ENCODE measurements at regions not wholly inside any gene's neighbourhood (a gene's known extent, or its start where the extent isn't known, plus 50 kb on each side); places are given as distances from the start of the nearest gene placed in this dataset.
"Not testable (repeated sequence)": the region's sequence is repeated elsewhere in the genome, so short reads cannot be mapped to it uniquely, and the experiment has no call there.

- no peaks in the 10 kb centered on the region for H3K36me3 ChIP-seq (ENCODE audit: control insufficient read depth, insufficient read depth, low read length)
- DNase-seq = no peak
- H3K4me3 ChIP-seq (ENCODE audit: low read length) = no peak overlapping the region
- no peak overlapping the region for H3K27ac ChIP-seq (ENCODE audit: low read length)
- WGBS (ENCODE audit: insufficient coverage, low lambda C conversion rate) = no CpG with 5 or more reads among the region's 1 CpG
- H3K27me3 ChIP-seq (ENCODE audit: control insufficient read depth, insufficient read depth, low read length) = no peaks in the 10 kb centered on the region
- H3K4me1 ChIP-seq (ENCODE audit: control insufficient read depth, insufficient read depth, low read length) = no peaks in the 10 kb centered on the region
- H3K9me3 ChIP-seq (ENCODE audit: control insufficient read depth, low read depth, low read length) = no peaks in the 10 kb centered on the region
These were observed 143.5 kb downstream of the TPBG start for GRCh38 chr6:82507112-82507511.

DNA sequence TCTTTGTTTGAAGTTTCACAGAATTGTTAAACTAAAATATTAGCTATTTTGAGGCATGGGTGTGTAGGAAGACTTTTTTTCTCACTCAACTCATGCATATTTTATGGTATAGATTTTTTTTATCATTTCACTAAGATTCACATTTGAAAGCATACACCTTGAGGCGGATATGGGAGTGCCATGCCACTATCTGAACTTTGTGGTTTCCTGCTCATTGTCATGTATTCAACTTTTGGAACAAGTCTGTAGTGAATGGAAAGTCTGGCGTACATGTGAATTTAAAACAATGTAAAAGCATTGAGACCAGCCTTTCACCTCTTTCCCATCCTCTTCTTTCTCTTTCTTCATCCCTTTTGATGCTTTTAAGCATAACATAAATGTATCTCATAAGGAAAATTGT is 147.9 kb downstream of the TPBG start:
- no peaks in the 10 kb centered on the region for H3K27me3 ChIP-seq (ENCODE audit: control insufficient read depth, insufficient read depth, low read length)
- no peak for DNase-seq
- H3K9me3 ChIP-seq (ENCODE audit: control insufficient read depth, low read depth, low read length) = no peaks in the 10 kb centered on the region
- no peak overlapping the region for H3K27ac ChIP-seq (ENCODE audit: low read length)
- H3K36me3 ChIP-seq (ENCODE audit: control insufficient read depth, insufficient read depth, low read length) = no peaks in the 10 kb centered on the region
- no peak overlapping the region for H3K4me3 ChIP-seq (ENCODE audit: low read length)
- whole genome bisulfite sequencing (ENCODE audit: insufficient coverage, low lambda C conversion rate) = no CpG with 5 or more reads among the region's 2 CpGs
- H3K4me1 ChIP-seq (ENCODE audit: control insufficient read depth, insufficient read depth, low read length) = no peaks in the 10 kb centered on the region

DNA sequence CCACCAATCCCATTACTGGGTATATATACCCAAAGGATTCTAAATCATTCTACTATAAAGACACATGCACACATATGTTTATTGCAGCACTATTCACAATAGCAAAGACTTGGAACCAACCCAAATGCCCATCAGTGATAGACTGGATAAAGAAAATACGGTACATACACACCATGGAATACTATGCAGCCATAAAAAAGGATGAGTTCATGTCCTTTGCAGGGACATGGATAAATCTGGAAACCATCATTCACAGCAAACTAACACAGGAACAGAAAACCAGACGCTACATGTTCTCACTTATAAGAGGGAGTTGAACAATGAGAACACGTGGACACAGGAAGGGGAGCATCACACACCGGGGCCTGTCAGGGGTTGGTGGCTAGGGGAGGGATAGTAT is 154.3 kb downstream of the TPBG start:
- DNase-seq; H3K27ac ChIP-seq (ENCODE audit: low read length); H3K9me3 ChIP-seq (ENCODE audit: control insufficient read depth, low read depth, low read length); H3K27me3 ChIP-seq (ENCODE audit: control insufficient read depth, insufficient read depth, low read length); H3K4me3 ChIP-seq (ENCODE audit: low read length); H3K36me3 ChIP-seq (ENCODE audit: control insufficient read depth, insufficient read depth, low read length); H3K4me1 ChIP-seq (ENCODE audit: control insufficient read depth, insufficient read depth, low read length): not testable (repeated sequence)
- WGBS (ENCODE audit: insufficient coverage, low lambda C conversion rate) = no CpG with 5 or more reads among the region's 4 CpGs

DNA sequence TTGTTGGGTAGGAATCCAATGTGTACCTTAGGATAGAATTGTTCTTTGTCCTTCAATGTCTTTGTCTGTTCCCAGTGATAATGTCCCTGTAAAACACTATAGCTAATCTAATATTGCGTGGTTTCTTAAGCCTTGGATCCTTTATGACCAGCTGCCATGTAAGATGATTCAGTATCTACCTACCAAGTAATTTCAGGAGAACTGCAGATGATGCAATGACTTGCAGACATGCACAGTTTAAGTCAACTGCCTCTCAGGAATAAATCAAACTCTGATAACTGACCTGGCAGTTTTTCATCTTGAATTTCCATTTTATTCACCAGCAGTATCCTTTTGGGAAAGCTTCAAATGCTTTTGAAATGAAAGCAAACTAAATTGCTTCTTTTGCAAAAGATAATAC is 157.8 kb downstream of the TPBG start:
- Histone ChIP-seq H3K27me3 (ENCODE audit: control insufficient read depth, insufficient read depth, low read length) (no peaks in the 10 kb centered on the region), H3K27ac (ENCODE audit: low read length) (no peak overlapping the region), H3K4me1 (ENCODE audit: control insufficient read depth, insufficient read depth, low read length) (no peaks in the 10 kb centered on the region), H3K36me3 (ENCODE audit: control insufficient read depth, insufficient read depth, low read length) (no peaks in the 10 kb centered on the region), H3K9me3 (ENCODE audit: control insufficient read depth, low read depth, low read length) (no peaks in the 10 kb centered on the region), H3K4me3 (ENCODE audit: low read length) (no peak overlapping the region)
- no peak for DNase-seq
- WGBS (ENCODE audit: insufficient coverage, low lambda C conversion rate) = no CpG with 5 or more reads among the region's 1 CpG

DNA sequence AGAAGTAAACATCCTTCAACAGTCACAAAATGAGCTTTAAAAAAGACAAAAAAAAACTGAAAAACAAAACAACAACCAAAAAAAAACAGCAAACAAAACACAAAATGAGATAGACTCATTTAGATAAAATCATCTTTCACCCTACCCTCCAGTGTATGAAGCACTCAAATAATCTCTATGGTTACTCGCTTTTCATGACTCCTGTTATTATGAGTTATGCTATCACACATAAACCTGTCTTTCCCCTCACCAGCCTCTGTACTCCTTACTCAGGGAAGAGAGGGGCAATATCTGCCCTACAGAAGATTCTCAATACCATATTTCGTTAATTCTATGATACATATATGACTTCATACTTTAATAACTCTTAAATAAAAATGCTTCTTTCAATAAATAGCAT is 158.2 kb downstream of the TPBG start:
- H3K9me3 ChIP-seq (ENCODE audit: control insufficient read depth, low read depth, low read length) = no peaks in the 10 kb centered on the region
- H3K27me3 ChIP-seq (ENCODE audit: control insufficient read depth, insufficient read depth, low read length) = no peaks in the 10 kb centered on the region
- no peaks in the 10 kb centered on the region for H3K4me1 ChIP-seq (ENCODE audit: control insufficient read depth, insufficient read depth, low read length)
- WGBS (ENCODE audit: insufficient coverage, low lambda C conversion rate) = 86% methylated on average over 1 of the region's 2 CpGs
- H3K4me3 ChIP-seq (ENCODE audit: low read length) = no peak overlapping the region
- no peak for DNase-seq
- no peak overlapping the region for H3K27ac ChIP-seq (ENCODE audit: low read length)
- no peaks in the 10 kb centered on the region for H3K36me3 ChIP-seq (ENCODE audit: control insufficient read depth, insufficient read depth, low read length)

DNA sequence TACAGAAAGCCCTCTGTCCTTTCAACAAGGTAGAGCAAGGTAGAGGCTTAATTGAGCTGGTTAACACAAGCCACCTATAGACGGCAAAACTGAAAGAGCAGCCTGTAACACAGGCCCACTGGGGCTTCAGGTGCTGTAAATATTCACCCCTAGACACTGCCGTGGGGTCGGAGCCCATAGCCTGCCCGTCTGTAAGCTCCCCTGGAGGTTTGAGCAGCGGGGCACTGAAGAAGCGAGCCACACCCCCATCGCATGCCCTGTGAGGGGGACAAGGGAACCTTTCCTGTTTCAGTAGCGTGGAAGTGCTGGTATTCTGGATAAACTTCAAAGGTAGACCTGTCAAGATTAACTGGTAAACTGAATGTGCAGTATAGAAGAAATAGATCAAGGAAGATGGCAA is 160.4 kb downstream of the TPBG start:
- Histone ChIP-seq H3K36me3 (ENCODE audit: control insufficient read depth, insufficient read depth, low read length) (no peaks in the 10 kb centered on the region), H3K4me1 (ENCODE audit: control insufficient read depth, insufficient read depth, low read length) (no peaks in the 10 kb centered on the region)
- WGBS (ENCODE audit: insufficient coverage, low lambda C conversion rate) = 86% methylated on average over 1 of the region's 8 CpGs

DNA sequence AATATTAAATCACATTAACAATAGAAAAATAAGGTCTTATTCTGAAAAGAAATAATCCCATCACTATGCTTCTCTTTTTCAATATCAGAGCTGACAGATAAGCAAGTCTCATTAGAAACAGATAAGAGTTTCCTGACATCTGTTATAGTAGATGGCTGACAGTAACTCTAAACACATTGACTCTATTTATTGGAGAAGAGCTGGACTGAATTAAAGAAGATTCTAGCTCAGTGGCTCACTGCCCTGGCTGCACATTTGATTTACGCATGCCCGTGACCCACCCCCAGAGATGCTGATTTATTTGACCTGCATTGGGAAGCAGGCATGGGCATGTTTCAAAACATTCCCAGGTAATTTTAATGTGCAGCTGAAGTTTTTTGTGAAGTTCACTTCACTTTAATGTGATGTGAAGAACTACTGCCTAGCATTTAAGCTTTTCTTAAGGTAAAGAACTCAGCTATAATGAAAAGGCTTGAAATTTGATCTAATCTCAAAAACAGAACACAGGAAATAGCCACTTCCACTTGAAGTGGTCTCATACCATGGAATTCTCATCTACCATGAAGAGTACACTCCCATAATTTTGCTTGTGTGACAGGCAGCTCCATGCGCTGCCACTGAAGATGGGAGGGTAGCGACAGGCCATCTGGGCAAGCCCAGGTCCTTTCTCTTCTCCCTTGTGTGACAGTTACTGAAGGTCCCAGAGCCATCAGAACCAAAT is 162.3 kb downstream of the TPBG start:
- no peak for DNase-seq
- no CpG with 5 or more reads among the region's 4 CpGs for WGBS (ENCODE audit: insufficient coverage, low lambda C conversion rate)
- H3K4me1 ChIP-seq (ENCODE audit: control insufficient read depth, insufficient read depth, low read length) = no peaks in the 10 kb centered on the region

More for the DNA sequence above, 160.4 kb downstream of the TPBG start:
- Histone ChIP-seq H3K9me3 (ENCODE audit: control insufficient read depth, low read depth, low read length) (no peaks in the 10 kb centered on the region), H3K27ac (ENCODE audit: low read length) (no peak overlapping the region), H3K27me3 (ENCODE audit: control insufficient read depth, insufficient read depth, low read length) (no peaks in the 10 kb centered on the region), H3K4me3 (ENCODE audit: low read length) (no peak overlapping the region)
- DNase-seq = no peak

GRCh38 chr6:82529960-82530460 is 166.4 kb downstream of the TPBG start:
- not testable (repeated sequence) for H3K27ac ChIP-seq (ENCODE audit: low read length); H3K9me3 ChIP-seq (ENCODE audit: control insufficient read depth, low read depth, low read length); H3K36me3 ChIP-seq (ENCODE audit: control insufficient read depth, insufficient read depth, low read length); H3K4me3 ChIP-seq (ENCODE audit: low read length); H3K4me1 ChIP-seq (ENCODE audit: control insufficient read depth, insufficient read depth, low read length); DNase-seq; H3K27me3 ChIP-seq (ENCODE audit: control insufficient read depth, insufficient read depth, low read length)
- no CpG with 5 or more reads among the region's 2 CpGs for WGBS (ENCODE audit: insufficient coverage, low lambda C conversion rate)

More for the DNA sequence above, 162.3 kb downstream of the TPBG start:
- Histone ChIP-seq H3K27ac (ENCODE audit: low read length) (no peak overlapping the region), H3K36me3 (ENCODE audit: control insufficient read depth, insufficient read depth, low read length) (no peaks in the 10 kb centered on the region), H3K9me3 (ENCODE audit: control insufficient read depth, low read depth, low read length) (no peaks in the 10 kb centered on the region), H3K4me3 (ENCODE audit: low read length) (no peak overlapping the region), H3K27me3 (ENCODE audit: control insufficient read depth, insufficient read depth, low read length) (no peaks in the 10 kb centered on the region)

GRCh38 chr6:82534876-82535275 is 171.3 kb downstream of the TPBG start:
- H3K4me3 ChIP-seq (ENCODE audit: low read length) = no peak overlapping the region
- 83% methylated on average over 1 of the region's 2 CpGs for WGBS (ENCODE audit: insufficient coverage, low lambda C conversion rate)
- no peaks in the 10 kb centered on the region for H3K27me3 ChIP-seq (ENCODE audit: control insufficient read depth, insufficient read depth, low read length)
- no peak overlapping the region for H3K27ac ChIP-seq (ENCODE audit: low read length)
- no peaks in the 10 kb centered on the region for H3K4me1 ChIP-seq (ENCODE audit: control insufficient read depth, insufficient read depth, low read length)
- DNase-seq = no peak
- no peaks in the 10 kb centered on the region for H3K9me3 ChIP-seq (ENCODE audit: control insufficient read depth, low read depth, low read length)
- no peaks in the 10 kb centered on the region for H3K36me3 ChIP-seq (ENCODE audit: control insufficient read depth, insufficient read depth, low read length)

- H3K27ac ChIP-seq (ENCODE audit: low read length); H3K36me3 ChIP-seq (ENCODE audit: control insufficient read depth, insufficient read depth, low read length); H3K27me3 ChIP-seq (ENCODE audit: control insufficient read depth, insufficient read depth, low read length); DNase-seq; H3K4me3 ChIP-seq (ENCODE audit: low read length); H3K9me3 ChIP-seq (ENCODE audit: control insufficient read depth, low read depth, low read length); H3K4me1 ChIP-seq (ENCODE audit: control insufficient read depth, insufficient read depth, low read length): not testable (repeated sequence)
- no CpG with 5 or more reads among the region's 2 CpGs for WGBS (ENCODE audit: insufficient coverage, low lambda C conversion rate)
These were observed 185.9 kb downstream of the TPBG start for GRCh38 chr6:82549480-82549879.

GRCh38 chr6:82551311-82551710 is 187.7 kb downstream of the TPBG start:
- H3K4me1 ChIP-seq (ENCODE audit: control insufficient read depth, insufficient read depth, low read length) = not testable (repeated sequence)

More at GRCh38 chr6:82551311-82551710, 187.7 kb downstream of the TPBG start:
- H3K9me3 ChIP-seq (ENCODE audit: control insufficient read depth, low read depth, low read length); DNase-seq; H3K27me3 ChIP-seq (ENCODE audit: control insufficient read depth, insufficient read depth, low read length); H3K27ac ChIP-seq (ENCODE audit: low read length); H3K36me3 ChIP-seq (ENCODE audit: control insufficient read depth, insufficient read depth, low read length); H3K4me3 ChIP-seq (ENCODE audit: low read length): not testable (repeated sequence)
- no CpG with 5 or more reads among the region's 2 CpGs for WGBS (ENCODE audit: insufficient coverage, low lambda C conversion rate)
